Psoas muscle (tissue), 7 donors: ENCODE measurements at regions not wholly inside any gene's neighbourhood (a gene's known extent, or its start where the extent isn't known, plus 50 kb on each side); places are given as distances from the start of the nearest gene placed in this dataset.

ENCODE experiments used
- ATAC-seq, 4 donors: fragments of 200-7000 bp; cut with Tn5 transposase; one replicate each; pipeline ENCODE4 v1.9.1; 2020; ENCODE audit warnings: moderate library complexity in 3 of 4, mild to moderate bottlenecking in 2 of 4
- DNase-seq, 2 donors: peaks; one replicate each; pipeline ENCODE4 v3.0.0-alpha.2; 2020
- H3K27ac ChIP-seq: fragments of 200-600 bp; one replicate; pipeline ENCODE4 v1.8.0; 2022
- H3K27me3 ChIP-seq, 3 donors: fragments of 200-600 bp in 1 of 3; one replicate each; pipeline versions ENCODE4 v1.6.1 to v1.8.0; 2013 to 2022; ENCODE audit warnings: low read length in 2 of 3, mild to moderate bottlenecking in 2 of 3, moderate library complexity in 1 of 3; ENCODE audit not compliant: insufficient read depth in 3 of 3
- H3K36me3 ChIP-seq, 2 donors: fragments of 200-600 bp in 1 of 2; one replicate each; pipeline versions ENCODE4 v1.6.1 to v1.8.0; 2013 to 2022; ENCODE audit warnings: low read depth in 1 of 2, mild to moderate bottlenecking in 1 of 2, moderate library complexity in 1 of 2; ENCODE audit not compliant: insufficient read depth in 1 of 2
- H3K4me1 ChIP-seq: fragments of 200-600 bp; one replicate; pipeline ENCODE4 v1.8.0; 2022
- H3K4me3 ChIP-seq: fragments of 200-600 bp; one replicate; pipeline ENCODE4 v1.8.0; 2022; ENCODE audit warnings: mild to moderate bottlenecking
- H3K9me3 ChIP-seq: fragments of 200-600 bp; one replicate; pipeline ENCODE4 v1.8.0; 2022
- WGBS, 3 donors: extraction: QIAGEN DNeasy Blood & Tissue Kit; methylation state at CpG; one replicate each; pipeline versions ENCODE4 v1.1.6 to v1.1.7; 2013; 5-methylcytosine and 5-hydroxymethylcytosine counted together
- intact Hi-C, 2 donors: fragments of 100-400 bp; cut with DNase I; formaldehyde crosslinking; loops; one replicate each; pipeline versions ENCODE4 v1.11.0 to v1.14.2; 2022
- TF ChIP-seq, protein P1 (sequence below): fragments of 200-600 bp; IDR thresholded peaks from one replicate; pipeline ENCODE4 v1.8.0; 2022; ENCODE audit warnings: antibody characterized with exemption
- donor health status: healthy with polysubstance abuse.
- donor health status: DM: no; HTN: no; CAD: no; lungs with moderate emphysema.
- donor health status: Bipolar disorder and iron deficiency.
- donor health status: healthy.
- donor health status: DM: yes; HTN: yes; CAD: no.
- donor health status: DM: no; HTN: no; CAD: no.
- donor health status: DM: yes; HTN: yes; CAD: no.

DNA sequence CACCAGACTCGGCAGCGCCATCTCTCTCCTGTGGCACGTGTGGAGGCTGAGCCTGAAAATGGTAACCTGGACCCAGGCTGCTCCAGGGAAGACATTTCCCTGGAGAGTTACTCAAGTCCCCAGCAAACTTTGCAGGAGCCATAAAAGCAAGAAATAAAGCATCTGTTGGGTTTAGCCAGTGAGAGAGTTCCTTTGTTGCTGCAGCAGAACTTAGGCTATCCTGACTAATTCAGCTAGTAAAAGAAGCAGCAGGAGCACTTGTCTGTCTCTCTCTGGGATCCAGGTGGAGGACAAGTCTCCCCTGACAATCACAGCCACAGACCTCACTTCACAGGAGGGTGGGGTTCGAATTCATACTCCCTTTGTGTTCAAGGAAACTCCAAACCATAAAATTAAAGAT is 79.2 kb upstream of the DIO3 start:
- H3K36me3 ChIP-seq: no peaks in the 10 kb centered on the region
- intact Hi-C loops: no loop called here
- TF ChIP-seq, protein P1, sequence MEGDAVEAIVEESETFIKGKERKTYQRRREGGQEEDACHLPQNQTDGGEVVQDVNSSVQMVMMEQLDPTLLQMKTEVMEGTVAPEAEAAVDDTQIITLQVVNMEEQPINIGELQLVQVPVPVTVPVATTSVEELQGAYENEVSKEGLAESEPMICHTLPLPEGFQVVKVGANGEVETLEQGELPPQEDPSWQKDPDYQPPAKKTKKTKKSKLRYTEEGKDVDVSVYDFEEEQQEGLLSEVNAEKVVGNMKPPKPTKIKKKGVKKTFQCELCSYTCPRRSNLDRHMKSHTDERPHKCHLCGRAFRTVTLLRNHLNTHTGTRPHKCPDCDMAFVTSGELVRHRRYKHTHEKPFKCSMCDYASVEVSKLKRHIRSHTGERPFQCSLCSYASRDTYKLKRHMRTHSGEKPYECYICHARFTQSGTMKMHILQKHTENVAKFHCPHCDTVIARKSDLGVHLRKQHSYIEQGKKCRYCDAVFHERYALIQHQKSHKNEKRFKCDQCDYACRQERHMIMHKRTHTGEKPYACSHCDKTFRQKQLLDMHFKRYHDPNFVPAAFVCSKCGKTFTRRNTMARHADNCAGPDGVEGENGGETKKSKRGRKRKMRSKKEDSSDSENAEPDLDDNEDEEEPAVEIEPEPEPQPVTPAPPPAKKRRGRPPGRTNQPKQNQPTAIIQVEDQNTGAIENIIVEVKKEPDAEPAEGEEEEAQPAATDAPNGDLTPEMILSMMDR: no peak
- H3K27me3 ChIP-seq: peaks cover 0 to 12% (median 0%) of the 10 kb centered on the region in 3 donors
- WGBS, 3 donors: 86 to 92% (median 89%) methylated on average over 4 of the region's 4 CpGs
- no peak overlapping the region for H3K4me3 ChIP-seq
- H3K27ac ChIP-seq: no peak overlapping the region
- ATAC-seq (no peak), DNase-seq (no peak)
- no peaks in the 10 kb centered on the region for H3K4me1 ChIP-seq
- H3K9me3 ChIP-seq: peaks cover 26% of the 10 kb centered on the region

DNA sequence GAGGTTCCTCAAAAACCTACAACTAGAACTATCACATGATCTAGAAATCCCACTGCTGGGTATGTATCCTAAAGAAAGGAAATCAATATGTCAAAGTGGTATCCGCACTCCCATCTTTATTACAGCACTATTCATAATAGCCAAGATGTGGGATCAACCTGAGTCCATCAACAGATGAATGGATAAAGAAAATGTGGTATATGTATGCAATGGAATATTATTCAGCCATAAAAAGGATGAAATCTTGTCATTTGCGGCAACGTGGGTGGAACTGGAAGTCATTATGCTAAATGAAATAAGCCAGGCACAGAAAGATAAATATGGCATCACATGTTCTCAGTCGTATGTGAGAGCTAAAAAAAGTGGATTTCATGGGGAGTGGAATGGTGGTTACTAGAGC is 77.5 kb upstream of the DIO3 start:
- intact Hi-C loops: no loop called here
- Histone ChIP-seq H3K36me3 (no peaks in the 10 kb centered on the region), H3K27ac (no peak overlapping the region), H3K4me3 (no peak overlapping the region), H3K9me3 (peaks cover 32% of the 10 kb centered on the region), H3K27me3 (peaks cover 0 to 6% (median 0%) of the 10 kb centered on the region in 3 donors), H3K4me1 (no peaks in the 10 kb centered on the region)
- DNase-seq (no peak), ATAC-seq (no peak)
- WGBS, 3 donors: 85 to 88% (median 87%) methylated on average over 4 of the region's 4 CpGs
- TF ChIP-seq, protein P1: no peak

DNA sequence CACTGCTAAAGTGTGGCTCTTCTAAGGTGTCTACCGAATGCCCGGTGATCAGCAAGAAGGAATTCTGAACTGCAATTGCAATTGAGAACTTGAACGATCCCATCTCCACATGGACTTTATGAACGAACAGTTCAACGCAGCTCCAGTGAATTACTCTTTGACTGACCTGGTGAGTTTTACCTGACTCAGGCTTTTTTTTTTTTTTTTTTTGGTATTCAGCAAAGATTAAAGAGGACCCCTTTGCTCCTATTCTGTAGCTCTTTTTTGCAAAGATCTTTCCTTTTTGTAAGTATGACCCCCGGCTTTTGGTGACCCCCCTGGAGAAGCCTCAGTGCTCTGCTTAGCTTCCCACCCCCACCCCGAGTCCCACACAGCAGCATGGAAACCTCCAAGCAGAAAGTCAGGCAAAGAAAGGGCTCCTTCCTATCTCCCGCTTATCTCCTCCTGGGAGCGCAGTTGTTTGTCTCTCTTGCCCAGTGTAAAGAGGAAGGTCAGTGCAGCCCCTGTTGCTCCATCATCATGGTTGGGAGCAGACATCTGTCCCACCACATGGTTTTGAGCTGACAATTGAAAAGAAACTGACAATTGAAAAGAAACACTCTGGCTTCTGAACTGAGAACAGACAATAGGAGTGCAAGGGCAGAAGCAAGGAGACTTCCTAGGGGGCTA is 72.1 kb upstream of the DIO3 start:
- H3K27ac ChIP-seq: no peak overlapping the region
- 88 to 89% (median 89%) methylated on average over 9 of the region's 9 CpGs for WGBS, 3 donors
- DNase-seq (peak in 1 of 2 donors; percentile 6), ATAC-seq (no peak)
- no peaks in the 10 kb centered on the region for H3K36me3 ChIP-seq
- peaks cover 21% of the 10 kb centered on the region for H3K9me3 ChIP-seq
- TF ChIP-seq, protein P1: no peak
- no peaks in the 10 kb centered on the region for H3K4me1 ChIP-seq
- peaks cover 0 to 6% (median 0%) of the 10 kb centered on the region in 3 donors for H3K27me3 ChIP-seq
- H3K4me3 ChIP-seq: no peak overlapping the region
- intact Hi-C loops: no loop called here

DNA sequence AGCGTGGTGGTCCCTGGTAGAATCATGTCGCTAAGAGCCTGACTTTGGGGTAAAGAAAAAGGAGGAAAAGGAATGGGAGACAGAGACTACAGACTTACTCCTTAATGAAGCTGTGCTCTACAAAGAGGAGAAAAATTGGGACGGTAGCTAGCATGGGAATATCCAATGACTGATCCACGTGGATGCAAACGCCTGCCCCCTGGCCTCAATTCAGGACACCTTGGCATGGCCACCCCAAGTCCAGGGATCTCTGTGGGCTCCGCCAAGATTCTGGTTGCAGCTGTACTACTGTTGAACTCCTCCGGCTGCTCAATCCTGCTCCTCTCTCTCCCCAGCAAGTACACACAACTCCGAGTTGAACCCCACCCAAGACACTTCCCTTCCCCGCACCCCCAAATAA is 70.5 kb upstream of the DIO3 start:
- no peak overlapping the region for H3K27ac ChIP-seq
- TF ChIP-seq, protein P1: no peak

DNA sequence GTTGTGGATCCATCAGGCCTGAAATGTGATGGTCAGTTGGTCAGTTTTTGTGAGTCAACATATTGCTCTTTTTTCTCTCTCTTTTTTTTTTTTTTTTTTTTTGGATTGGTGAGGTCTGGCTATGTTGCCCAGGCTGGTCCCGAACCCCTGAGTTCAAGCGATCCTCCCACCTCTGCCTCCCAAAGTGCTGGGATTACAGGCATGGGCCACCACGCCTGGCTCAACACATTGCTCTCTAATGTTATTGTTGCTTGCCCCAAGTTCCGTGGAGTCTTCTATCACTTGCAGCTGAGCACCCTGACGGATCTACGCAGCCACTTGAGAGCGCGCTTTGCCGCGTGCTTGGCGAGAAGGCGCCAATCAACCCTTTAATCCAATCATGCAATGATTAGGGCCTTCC is 69.5 kb upstream of the DIO3 start:
- WGBS, 3 donors: 95 to 97% (median 96%) methylated on average over 12 of the region's 12 CpGs
- intact Hi-C loops: no loop called here
- ATAC-seq (no peak), DNase-seq (peak in 1 of 2 donors; percentile 18)
- Histone ChIP-seq H3K9me3 (peaks cover 8% of the 10 kb centered on the region), H3K36me3 (no peaks in the 10 kb centered on the region), H3K4me3 (no peak overlapping the region), H3K27me3 (peaks cover 0 to 13% (median 0%) of the 10 kb centered on the region in 3 donors), H3K27ac (no peak overlapping the region), H3K4me1 (no peaks in the 10 kb centered on the region)
- TF ChIP-seq, protein P1: no peak

More for the DNA sequence above, 70.5 kb upstream of the DIO3 start:
- Histone ChIP-seq H3K4me3 (no peak overlapping the region), H3K9me3 (peaks cover 16% of the 10 kb centered on the region), H3K36me3 (no peaks in the 10 kb centered on the region), H3K27me3 (peaks cover 0 to 6% (median 0%) of the 10 kb centered on the region in 3 donors), H3K4me1 (no peaks in the 10 kb centered on the region)
- peak in 1 of 2 donors; percentile 32 for DNase-seq
- intact Hi-C loops: no loop called here
- no peak for ATAC-seq
- 44 to 54% (median 54%) methylated on average over 9 of the region's 9 CpGs for WGBS, 3 donors
